ENCODE measurements at regions not wholly inside any gene's neighbourhood (a gene's known extent, or its start where the extent isn't known, plus 50 kb on each side); places are given as distances from the start of the nearest gene placed in this dataset.

DNA sequence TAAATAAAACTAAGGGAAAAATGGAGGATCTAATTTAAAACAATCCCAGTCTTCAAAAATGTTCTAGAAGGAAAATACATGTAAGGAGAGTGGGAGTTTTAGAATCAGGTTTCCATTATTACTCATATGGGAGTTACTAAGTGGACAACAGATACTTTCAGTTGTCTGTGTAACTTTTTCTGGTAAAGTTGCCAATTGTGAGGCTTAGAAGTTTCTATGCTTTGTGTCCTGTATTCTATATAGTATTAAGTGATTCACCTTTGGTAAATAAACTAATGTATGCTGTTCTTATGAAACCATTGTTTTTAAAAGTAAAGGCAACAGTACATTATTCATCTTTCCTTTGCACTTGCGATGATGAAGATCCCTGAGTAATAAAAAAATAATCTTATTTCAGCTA lies 274.9 kb downstream of the NR4A2 start:
- TF ChIP-seq, protein P1, sequence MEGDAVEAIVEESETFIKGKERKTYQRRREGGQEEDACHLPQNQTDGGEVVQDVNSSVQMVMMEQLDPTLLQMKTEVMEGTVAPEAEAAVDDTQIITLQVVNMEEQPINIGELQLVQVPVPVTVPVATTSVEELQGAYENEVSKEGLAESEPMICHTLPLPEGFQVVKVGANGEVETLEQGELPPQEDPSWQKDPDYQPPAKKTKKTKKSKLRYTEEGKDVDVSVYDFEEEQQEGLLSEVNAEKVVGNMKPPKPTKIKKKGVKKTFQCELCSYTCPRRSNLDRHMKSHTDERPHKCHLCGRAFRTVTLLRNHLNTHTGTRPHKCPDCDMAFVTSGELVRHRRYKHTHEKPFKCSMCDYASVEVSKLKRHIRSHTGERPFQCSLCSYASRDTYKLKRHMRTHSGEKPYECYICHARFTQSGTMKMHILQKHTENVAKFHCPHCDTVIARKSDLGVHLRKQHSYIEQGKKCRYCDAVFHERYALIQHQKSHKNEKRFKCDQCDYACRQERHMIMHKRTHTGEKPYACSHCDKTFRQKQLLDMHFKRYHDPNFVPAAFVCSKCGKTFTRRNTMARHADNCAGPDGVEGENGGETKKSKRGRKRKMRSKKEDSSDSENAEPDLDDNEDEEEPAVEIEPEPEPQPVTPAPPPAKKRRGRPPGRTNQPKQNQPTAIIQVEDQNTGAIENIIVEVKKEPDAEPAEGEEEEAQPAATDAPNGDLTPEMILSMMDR (IDR thresholded peaks at IDR 0.05), result no peak
- Histone ChIP-seq H3K27me3 (ENCODE audit: control insufficient read depth, insufficient read depth, low read length) (no peaks in the 10 kb centered on the region), H3K4me3 (ENCODE audit: low read length) (no peak overlapping the region), H3K4me1 (ENCODE audit: control insufficient read depth, insufficient read depth, low read length) (no peaks in the 10 kb centered on the region), H3K36me3 (ENCODE audit: control insufficient read depth, insufficient read depth, low read length) (no peaks in the 10 kb centered on the region), H3K9me3 (ENCODE audit: control insufficient read depth, insufficient read depth, low read length) (no peaks in the 10 kb centered on the region), H3K27ac (ENCODE audit: low read length) (no peak overlapping the region)
- H3K27ac Mint-ChIP-seq, result no peak overlapping the region
- WGBS (ENCODE audit: insufficient coverage), result 80% methylated on average over 1 of the region's 1 CpG
- H3K36me3 Mint-ChIP-seq, result no peaks in the 10 kb centered on the region
- no peaks in the 10 kb centered on the region for H3K4me1 Mint-ChIP-seq
- H3K9me3 Mint-ChIP-seq, result peaks cover 2 to 8% of the 10 kb centered on the region in 2 donors
- no peak for DNase-seq
- no peaks in the 10 kb centered on the region for H3K27me3 Mint-ChIP-seq (ENCODE audit: low read depth in 2 of 2)
- H3K4me3 Mint-ChIP-seq, result no peak overlapping the region
- intact Hi-C loops (cut with micrococcal nuclease), result no loop called here
- no peak for ATAC-seq

DNA sequence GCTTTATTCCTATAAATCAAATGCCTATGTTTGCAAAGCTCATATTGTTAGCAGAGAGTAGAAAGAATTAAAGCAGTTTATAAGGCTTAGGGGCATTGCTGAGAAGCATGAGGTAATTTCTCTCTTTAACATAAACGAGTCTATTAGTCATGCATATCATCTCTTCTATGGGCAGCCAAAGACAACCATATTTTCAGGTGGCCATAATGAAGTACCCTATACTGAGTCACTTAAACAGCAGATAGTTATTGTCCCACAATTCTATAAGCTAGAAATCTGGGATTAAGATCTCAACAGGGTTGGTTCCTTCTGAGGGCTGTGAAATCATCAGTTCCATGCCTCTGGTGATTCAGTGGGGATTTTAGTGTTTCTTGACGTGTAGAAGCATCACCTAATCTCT lies 277.5 kb downstream of the NR4A2 start:
- no peaks in the 10 kb centered on the region for H3K27me3 ChIP-seq (ENCODE audit: control insufficient read depth, insufficient read depth, low read length)
- peaks cover 2 to 8% of the 10 kb centered on the region in 2 donors for H3K9me3 Mint-ChIP-seq
- no peak for DNase-seq

DNA sequence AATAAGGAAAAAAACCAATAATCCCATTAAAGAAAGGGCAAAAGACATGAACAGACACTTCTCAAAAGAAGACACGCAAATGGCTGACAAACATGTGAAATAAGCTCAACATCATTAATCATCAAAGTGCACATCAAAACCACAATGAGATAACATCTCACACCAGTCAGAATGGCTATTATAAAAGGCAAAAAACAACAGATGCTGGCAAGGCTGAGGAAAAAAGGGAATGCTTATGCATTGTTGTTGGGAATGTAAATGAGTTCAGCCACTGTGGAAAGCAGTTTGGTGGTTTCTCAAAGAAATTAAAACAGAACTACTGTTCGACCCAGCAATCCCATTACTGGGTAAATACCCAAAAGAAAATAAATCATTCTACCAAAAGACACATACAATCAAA lies 285.6 kb downstream of the NR4A2 start:
- peaks cover 5 to 8% of the 10 kb centered on the region in 2 donors for H3K9me3 Mint-ChIP-seq

More for the DNA sequence above, 277.5 kb downstream of the NR4A2 start:
- H3K27me3 Mint-ChIP-seq (ENCODE audit: low read depth in 2 of 2), result no peaks in the 10 kb centered on the region
- H3K4me3 ChIP-seq (ENCODE audit: low read length), result no peak overlapping the region
- H3K4me3 Mint-ChIP-seq, result no peak overlapping the region
- H3K4me1 Mint-ChIP-seq, result no peaks in the 10 kb centered on the region
- no peaks in the 10 kb centered on the region for H3K36me3 Mint-ChIP-seq
- H3K4me1 ChIP-seq (ENCODE audit: control insufficient read depth, insufficient read depth, low read length), result no peaks in the 10 kb centered on the region
- no CpG with 5 or more reads among the region's 2 CpGs for WGBS (ENCODE audit: insufficient coverage)
- intact Hi-C loops (cut with micrococcal nuclease), result no loop called here
- no peak overlapping the region for H3K27ac Mint-ChIP-seq
- H3K9me3 ChIP-seq (ENCODE audit: control insufficient read depth, insufficient read depth, low read length), result no peaks in the 10 kb centered on the region
- no peaks in the 10 kb centered on the region for H3K36me3 ChIP-seq (ENCODE audit: control insufficient read depth, insufficient read depth, low read length)
- no peak for ATAC-seq
- no peak overlapping the region for H3K27ac ChIP-seq (ENCODE audit: low read length)
- TF ChIP-seq, protein P1 (IDR thresholded peaks at IDR 0.05), result no peak

DNA sequence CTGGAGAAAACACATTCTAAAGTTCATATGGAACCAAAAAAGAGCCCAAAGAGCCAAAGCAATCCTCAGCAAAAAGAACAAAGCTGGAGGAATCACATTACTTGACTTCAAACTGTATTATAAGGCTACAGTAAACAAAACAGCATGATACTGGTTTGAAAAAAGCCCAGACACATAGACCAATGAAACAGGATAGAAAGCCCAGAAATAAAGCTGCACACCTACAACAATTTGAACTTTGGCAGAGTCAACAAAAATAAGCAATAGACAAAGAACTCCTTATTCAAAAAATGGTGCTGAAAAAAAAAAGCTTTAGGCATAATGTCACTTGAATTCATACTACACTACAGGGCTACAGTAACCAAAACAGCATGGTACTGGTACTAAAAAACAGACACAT lies 289.6 kb downstream of the NR4A2 start:
- no peak overlapping the region for H3K27ac Mint-ChIP-seq
- no peaks in the 10 kb centered on the region for H3K36me3 Mint-ChIP-seq
- Histone ChIP-seq H3K27ac (ENCODE audit: low read length) (no peak overlapping the region), H3K36me3 (ENCODE audit: control insufficient read depth, insufficient read depth, low read length) (no peaks in the 10 kb centered on the region), H3K4me3 (ENCODE audit: low read length) (no peak overlapping the region), H3K9me3 (ENCODE audit: control insufficient read depth, insufficient read depth, low read length) (peaks cover 5% of the 10 kb centered on the region), H3K27me3 (ENCODE audit: control insufficient read depth, insufficient read depth, low read length) (no peaks in the 10 kb centered on the region), H3K4me1 (ENCODE audit: control insufficient read depth, insufficient read depth, low read length) (no peaks in the 10 kb centered on the region)
- no peaks in the 10 kb centered on the region for H3K4me1 Mint-ChIP-seq
- H3K4me3 Mint-ChIP-seq, result no peak overlapping the region
- intact Hi-C loops (cut with micrococcal nuclease), result no loop called here
- TF ChIP-seq, protein P1 (IDR thresholded peaks at IDR 0.05), result no peak
- ATAC-seq, result no peak
- H3K27me3 Mint-ChIP-seq (ENCODE audit: low read depth in 2 of 2), result no peaks in the 10 kb centered on the region
- peaks cover 3 to 6% of the 10 kb centered on the region in 2 donors for H3K9me3 Mint-ChIP-seq
- DNase-seq, result no peak

More for the DNA sequence above, 285.6 kb downstream of the NR4A2 start:
- H3K4me1 Mint-ChIP-seq, result no peaks in the 10 kb centered on the region
- Histone ChIP-seq H3K27ac (ENCODE audit: low read length) (no peak overlapping the region), H3K4me1 (ENCODE audit: control insufficient read depth, insufficient read depth, low read length) (no peaks in the 10 kb centered on the region), H3K36me3 (ENCODE audit: control insufficient read depth, insufficient read depth, low read length) (no peaks in the 10 kb centered on the region), H3K9me3 (ENCODE audit: control insufficient read depth, insufficient read depth, low read length) (peaks cover 5% of the 10 kb centered on the region), H3K27me3 (ENCODE audit: control insufficient read depth, insufficient read depth, low read length) (no peaks in the 10 kb centered on the region), H3K4me3 (ENCODE audit: low read length) (no peak overlapping the region)
- ATAC-seq (no peak), DNase-seq (no peak)
- H3K27ac Mint-ChIP-seq, result no peak overlapping the region
- H3K4me3 Mint-ChIP-seq, result no peak overlapping the region
- TF ChIP-seq, protein P1 (IDR thresholded peaks at IDR 0.05), result no peak
- no peaks in the 10 kb centered on the region for H3K36me3 Mint-ChIP-seq
- WGBS (ENCODE audit: insufficient coverage), result 63% methylated on average over 1 of the region's 2 CpGs
- no peaks in the 10 kb centered on the region for H3K27me3 Mint-ChIP-seq (ENCODE audit: low read depth in 2 of 2)
- intact Hi-C loops (cut with micrococcal nuclease), result no loop called here

Measured in natural killer cell (primary cell).